ENCODE measurements at regions not wholly inside any gene's neighbourhood (a gene's known extent, or its start where the extent isn't known, plus 50 kb on each side); places are given as distances from the start of the nearest gene placed in this dataset.
A peak's percentile ranks its signal among the peaks of the same experiment; 100 is the strongest.

DNA sequence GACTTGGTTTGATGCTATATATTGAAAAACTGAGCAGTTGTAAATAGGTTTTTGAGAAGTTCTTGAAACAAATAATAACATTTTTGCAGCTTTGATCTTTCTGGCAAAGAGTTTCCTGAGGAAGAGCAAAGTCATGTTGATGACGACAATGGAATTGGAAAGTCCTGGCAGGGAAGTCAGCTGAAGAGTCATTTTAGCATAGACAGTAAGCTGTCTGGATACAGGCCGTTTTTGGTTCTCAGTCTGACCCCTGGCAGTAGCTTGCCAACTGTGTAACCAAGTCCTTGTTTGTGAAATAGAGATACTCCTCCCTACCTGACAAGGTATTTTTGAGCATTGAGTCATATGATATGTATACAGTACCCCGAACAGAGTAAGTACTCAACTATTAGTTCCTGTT, 193.3 kb downstream of the C11orf91 start:
- Histone ChIP-seq H3K9me3 (ENCODE audit: control insufficient read depth, low read depth, low read length) (no peaks in the 10 kb centered on the region), H3K27me3 (ENCODE audit: control insufficient read depth, insufficient read depth, low read length) (no peaks in the 10 kb centered on the region), H3K4me1 (ENCODE audit: control insufficient read depth, insufficient read depth, low read length) (no peaks in the 10 kb centered on the region), H3K27ac (ENCODE audit: low read length) (no peak overlapping the region), H3K36me3 (ENCODE audit: control insufficient read depth, insufficient read depth, low read length) (no peaks in the 10 kb centered on the region), H3K4me3 (ENCODE audit: low read length) (no peak overlapping the region)
- WGBS (ENCODE audit: insufficient coverage, low lambda C conversion rate), result 100% methylated on average over 1 of the region's 3 CpGs
- no peak for DNase-seq

DNA sequence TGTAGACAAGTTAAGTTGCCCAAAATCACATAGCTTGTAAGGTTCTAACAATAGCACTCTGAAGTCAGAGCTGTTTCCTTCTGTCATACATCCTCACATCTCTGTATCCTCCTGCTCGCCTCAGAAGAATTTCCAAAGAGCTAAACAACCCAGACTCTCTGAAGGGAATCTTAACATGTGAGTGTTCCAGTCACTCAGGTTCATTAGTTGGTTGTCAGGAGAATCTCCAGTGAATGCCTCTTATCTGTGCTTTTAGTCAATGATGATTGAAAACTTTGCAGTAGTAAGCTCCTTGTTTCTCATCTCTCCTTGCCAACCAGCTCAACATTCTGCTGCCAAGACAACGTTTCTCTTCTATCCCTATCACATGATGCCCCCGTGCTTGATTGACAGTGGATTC, 195.5 kb downstream of the C11orf91 start:
- Histone ChIP-seq H3K9me3 (ENCODE audit: control insufficient read depth, low read depth, low read length) (no peaks in the 10 kb centered on the region), H3K4me1 (ENCODE audit: control insufficient read depth, insufficient read depth, low read length) (no peaks in the 10 kb centered on the region), H3K36me3 (ENCODE audit: control insufficient read depth, insufficient read depth, low read length) (no peaks in the 10 kb centered on the region), H3K27me3 (ENCODE audit: control insufficient read depth, insufficient read depth, low read length) (no peaks in the 10 kb centered on the region), H3K4me3 (ENCODE audit: low read length) (no peak overlapping the region), H3K27ac (ENCODE audit: low read length) (no peak overlapping the region)
- DNase-seq, result no peak
- 20% methylated on average over 2 of the region's 3 CpGs for WGBS (ENCODE audit: insufficient coverage, low lambda C conversion rate)

DNA sequence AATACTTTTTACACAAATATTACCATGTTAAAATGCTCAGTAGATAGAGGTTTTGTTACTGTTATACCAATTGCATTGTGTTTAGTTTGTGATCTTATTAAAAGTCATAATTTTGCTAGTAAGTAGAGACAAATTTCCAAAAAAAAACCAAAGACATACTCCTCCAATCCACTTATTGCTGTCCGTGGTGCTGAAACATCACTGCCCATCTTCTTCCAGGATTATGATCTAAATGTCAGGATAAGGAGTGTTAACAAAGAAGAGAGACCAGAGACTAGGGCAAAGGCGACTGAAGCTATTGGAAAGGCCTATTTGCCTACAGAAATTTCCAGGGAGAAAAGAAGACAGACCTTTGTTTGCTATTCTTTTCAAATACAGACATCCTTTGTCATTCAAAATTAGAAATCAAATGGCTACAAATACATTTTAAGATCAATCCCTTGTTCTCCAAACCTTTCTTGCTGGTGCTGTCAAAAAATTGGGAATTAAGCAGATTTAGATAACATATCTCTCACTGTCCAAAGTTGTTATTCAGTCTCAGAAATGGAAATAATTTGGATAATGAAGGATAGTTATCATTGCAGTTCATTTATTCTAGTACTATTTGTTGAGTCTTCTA, 199.7 kb downstream of the C11orf91 start:
- WGBS (ENCODE audit: insufficient coverage, low lambda C conversion rate), result no CpG with 5 or more reads among the region's 2 CpGs
- H3K9me3 ChIP-seq (ENCODE audit: control insufficient read depth, low read depth, low read length), result no peaks in the 10 kb centered on the region
- no peaks in the 10 kb centered on the region for H3K36me3 ChIP-seq (ENCODE audit: control insufficient read depth, insufficient read depth, low read length)
- no peak overlapping the region for H3K27ac ChIP-seq (ENCODE audit: low read length)
- H3K4me3 ChIP-seq (ENCODE audit: low read length), result no peak overlapping the region
- no peaks in the 10 kb centered on the region for H3K4me1 ChIP-seq (ENCODE audit: control insufficient read depth, insufficient read depth, low read length)
- H3K27me3 ChIP-seq (ENCODE audit: control insufficient read depth, insufficient read depth, low read length), result no peaks in the 10 kb centered on the region
- DNase-seq, result no peak

DNA sequence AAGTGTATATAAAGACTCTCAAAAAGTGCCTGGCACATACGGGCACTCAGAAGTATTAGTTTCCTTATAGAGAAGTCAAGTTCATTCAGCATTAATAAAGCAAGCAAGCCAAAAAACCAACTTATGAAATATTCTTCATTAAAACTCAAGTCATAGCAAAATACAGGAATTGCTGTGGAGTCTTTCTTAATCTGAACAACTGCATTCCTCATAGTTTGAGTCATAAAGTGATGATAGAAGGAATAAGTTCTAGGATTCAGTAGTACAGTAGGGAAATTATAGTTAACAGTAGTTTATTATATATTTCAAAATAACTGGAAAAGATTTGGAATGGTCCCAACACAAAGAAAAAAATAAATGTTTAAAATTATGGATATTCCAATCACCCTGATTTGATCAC, 200.3 kb downstream of the C11orf91 start:
- H3K4me1 ChIP-seq (ENCODE audit: control insufficient read depth, insufficient read depth, low read length), result no peaks in the 10 kb centered on the region
- H3K9me3 ChIP-seq (ENCODE audit: control insufficient read depth, low read depth, low read length), result no peaks in the 10 kb centered on the region
- no peak overlapping the region for H3K4me3 ChIP-seq (ENCODE audit: low read length)
- 100% methylated on average over 1 of the region's 1 CpG for WGBS (ENCODE audit: insufficient coverage, low lambda C conversion rate)
- no peak for DNase-seq
- H3K27me3 ChIP-seq (ENCODE audit: control insufficient read depth, insufficient read depth, low read length), result no peaks in the 10 kb centered on the region
- no peaks in the 10 kb centered on the region for H3K36me3 ChIP-seq (ENCODE audit: control insufficient read depth, insufficient read depth, low read length)
- no peak overlapping the region for H3K27ac ChIP-seq (ENCODE audit: low read length)

DNA sequence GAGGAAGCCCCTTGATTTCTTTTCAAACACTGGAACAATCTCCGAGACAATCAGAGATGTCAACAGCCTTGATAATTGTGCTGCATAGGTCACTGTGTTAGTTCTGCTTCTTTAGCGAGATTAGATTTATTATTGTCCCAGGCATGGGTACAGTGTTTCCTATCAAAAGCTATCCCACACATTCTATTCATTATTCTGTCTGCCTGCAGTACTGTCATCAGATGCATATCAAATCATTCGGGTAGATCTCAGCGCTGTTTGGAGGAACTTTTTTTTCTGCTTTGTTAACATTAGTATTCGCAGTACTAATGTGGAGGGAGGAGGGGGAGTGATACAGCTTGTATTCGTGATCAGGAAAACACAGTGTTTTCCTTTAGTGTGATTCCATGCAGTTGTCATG, 208.0 kb downstream of the C11orf91 start:
- H3K4me3 ChIP-seq (ENCODE audit: low read length), result no peak overlapping the region
- H3K27me3 ChIP-seq (ENCODE audit: control insufficient read depth, insufficient read depth, low read length), result no peaks in the 10 kb centered on the region
- no peaks in the 10 kb centered on the region for H3K4me1 ChIP-seq (ENCODE audit: control insufficient read depth, insufficient read depth, low read length)
- WGBS (ENCODE audit: insufficient coverage, low lambda C conversion rate), result 20% methylated on average over 1 of the region's 6 CpGs
- no peaks in the 10 kb centered on the region for H3K36me3 ChIP-seq (ENCODE audit: control insufficient read depth, insufficient read depth, low read length)
- no peak overlapping the region for H3K27ac ChIP-seq (ENCODE audit: low read length)
- DNase-seq, result no peak
- H3K9me3 ChIP-seq (ENCODE audit: control insufficient read depth, low read depth, low read length), result no peaks in the 10 kb centered on the region

DNA sequence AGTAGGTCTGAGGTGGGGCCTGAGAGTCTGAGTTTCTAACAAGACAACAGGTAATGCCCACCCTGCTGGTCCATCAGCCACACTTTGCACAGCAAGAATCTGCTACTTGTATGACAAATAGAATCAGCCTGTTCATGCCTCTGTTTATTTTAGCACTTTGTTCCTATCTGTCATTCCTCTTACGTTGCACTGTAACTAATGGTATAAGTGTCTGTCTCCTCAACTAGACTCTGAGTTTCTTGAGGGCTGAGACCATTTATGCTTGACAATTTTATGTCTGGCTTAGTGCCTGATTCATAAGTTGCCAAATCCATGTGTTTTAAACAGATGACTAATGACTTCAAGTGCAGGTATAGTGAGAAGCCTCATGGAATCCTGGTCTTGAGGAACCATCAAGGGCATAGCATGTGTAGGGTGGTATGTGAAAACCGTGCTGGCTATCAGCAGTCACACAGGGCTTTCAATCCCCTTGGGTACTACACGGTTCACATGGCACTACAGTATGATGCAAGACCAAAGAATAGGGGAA, 209.7 kb downstream of the C11orf91 start:
- Histone ChIP-seq H3K4me3 (ENCODE audit: low read length) (no peak overlapping the region), H3K27me3 (ENCODE audit: control insufficient read depth, insufficient read depth, low read length) (no peaks in the 10 kb centered on the region), H3K27ac (ENCODE audit: low read length) (no peak overlapping the region), H3K4me1 (ENCODE audit: control insufficient read depth, insufficient read depth, low read length) (no peaks in the 10 kb centered on the region), H3K36me3 (ENCODE audit: control insufficient read depth, insufficient read depth, low read length) (no peaks in the 10 kb centered on the region), H3K9me3 (ENCODE audit: control insufficient read depth, low read depth, low read length) (no peaks in the 10 kb centered on the region)
- 33% methylated on average over 1 of the region's 3 CpGs for WGBS (ENCODE audit: insufficient coverage, low lambda C conversion rate)
- DNase-seq, result no peak

DNA sequence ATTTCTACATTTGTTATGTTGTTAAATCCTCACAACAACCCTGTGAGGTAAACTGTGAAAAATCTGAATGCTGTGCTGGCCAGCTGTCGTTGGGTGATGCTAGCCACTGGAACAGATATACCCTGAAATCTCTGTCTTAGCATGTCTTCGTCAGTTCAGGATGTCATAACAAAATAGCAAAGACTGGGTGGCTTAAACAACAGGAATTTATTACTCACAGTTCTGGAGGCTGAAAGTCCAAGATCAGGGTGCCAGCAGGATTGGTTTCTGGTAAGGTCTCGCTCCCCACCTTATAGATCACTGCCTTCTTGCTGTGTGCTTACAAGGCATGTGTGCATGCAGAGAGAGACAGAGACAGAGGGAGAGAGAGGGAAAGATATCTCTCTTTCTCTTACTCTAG, 211.7 kb downstream of the C11orf91 start:
- no peaks in the 10 kb centered on the region for H3K9me3 ChIP-seq (ENCODE audit: control insufficient read depth, low read depth, low read length)
- no peak overlapping the region for H3K4me3 ChIP-seq (ENCODE audit: low read length)
- H3K27me3 ChIP-seq (ENCODE audit: control insufficient read depth, insufficient read depth, low read length), result no peaks in the 10 kb centered on the region
- H3K36me3 ChIP-seq (ENCODE audit: control insufficient read depth, insufficient read depth, low read length), result no peaks in the 10 kb centered on the region
- H3K27ac ChIP-seq (ENCODE audit: low read length), result no peak overlapping the region
- H3K4me1 ChIP-seq (ENCODE audit: control insufficient read depth, insufficient read depth, low read length), result no peaks in the 10 kb centered on the region
- no CpG with 5 or more reads among the region's 3 CpGs for WGBS (ENCODE audit: insufficient coverage, low lambda C conversion rate)
- DNase-seq, result no peak

DNA sequence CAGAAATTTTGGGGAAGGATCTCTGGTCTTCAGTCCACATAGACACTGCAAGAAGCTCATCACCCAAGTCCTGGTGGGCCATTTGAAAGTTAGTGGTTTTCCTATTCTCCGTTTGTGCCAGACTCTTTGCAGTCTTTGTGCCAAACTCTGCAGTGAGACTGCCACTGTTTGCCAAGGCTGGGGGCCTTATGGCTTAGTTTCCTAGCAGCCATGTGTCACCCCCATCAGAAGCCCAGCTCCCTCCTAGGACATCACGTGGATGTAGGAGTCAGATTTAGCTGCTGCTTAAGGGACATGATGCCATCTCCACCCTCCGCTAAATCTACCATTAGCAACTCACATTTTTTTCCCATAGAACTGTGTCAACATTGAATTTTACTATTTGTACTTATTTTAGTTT, 220.0 kb downstream of the C11orf91 start:
- Histone ChIP-seq H3K27me3 (ENCODE audit: control insufficient read depth, insufficient read depth, low read length) (no peaks in the 10 kb centered on the region), H3K4me1 (ENCODE audit: control insufficient read depth, insufficient read depth, low read length) (peaks cover 14% of the 10 kb centered on the region), H3K27ac (ENCODE audit: low read length) (no peak overlapping the region), H3K4me3 (ENCODE audit: low read length) (no peak overlapping the region), H3K36me3 (ENCODE audit: control insufficient read depth, insufficient read depth, low read length) (no peaks in the 10 kb centered on the region), H3K9me3 (ENCODE audit: control insufficient read depth, low read depth, low read length) (no peaks in the 10 kb centered on the region)
- no peak for DNase-seq
- no CpG with 5 or more reads among the region's 3 CpGs for WGBS (ENCODE audit: insufficient coverage, low lambda C conversion rate)

DNA sequence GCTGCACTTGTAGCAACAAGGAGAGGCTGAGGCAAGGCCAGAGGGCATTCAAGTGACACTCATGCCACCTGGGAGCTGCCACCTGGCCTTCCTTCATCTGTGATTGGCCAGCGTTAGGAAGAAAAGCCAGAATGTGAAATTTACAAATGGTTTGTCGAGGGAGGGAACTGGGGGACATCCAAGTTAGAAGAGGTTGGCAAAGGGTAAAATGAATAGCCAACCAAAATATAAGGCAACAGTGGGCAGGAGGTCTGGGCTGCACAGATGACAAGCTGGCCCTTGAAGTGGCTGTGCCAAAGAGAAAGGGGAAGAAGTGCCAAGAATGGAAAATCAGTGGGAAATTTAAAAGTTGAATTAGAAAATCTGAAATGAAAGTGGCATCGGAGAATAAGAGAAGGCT, 221.4 kb downstream of the C11orf91 start:
- 100% methylated on average over 1 of the region's 3 CpGs for WGBS (ENCODE audit: insufficient coverage, low lambda C conversion rate)
- DNase-seq, result no peak
- H3K4me3 ChIP-seq (ENCODE audit: low read length), result no peak overlapping the region
- no peaks in the 10 kb centered on the region for H3K27me3 ChIP-seq (ENCODE audit: control insufficient read depth, insufficient read depth, low read length)
- H3K36me3 ChIP-seq (ENCODE audit: control insufficient read depth, insufficient read depth, low read length), result no peaks in the 10 kb centered on the region
- no peaks in the 10 kb centered on the region for H3K9me3 ChIP-seq (ENCODE audit: control insufficient read depth, low read depth, low read length)
- peaks cover 14% of the 10 kb centered on the region for H3K4me1 ChIP-seq (ENCODE audit: control insufficient read depth, insufficient read depth, low read length)
- H3K27ac ChIP-seq (ENCODE audit: low read length), result no peak overlapping the region

DNA sequence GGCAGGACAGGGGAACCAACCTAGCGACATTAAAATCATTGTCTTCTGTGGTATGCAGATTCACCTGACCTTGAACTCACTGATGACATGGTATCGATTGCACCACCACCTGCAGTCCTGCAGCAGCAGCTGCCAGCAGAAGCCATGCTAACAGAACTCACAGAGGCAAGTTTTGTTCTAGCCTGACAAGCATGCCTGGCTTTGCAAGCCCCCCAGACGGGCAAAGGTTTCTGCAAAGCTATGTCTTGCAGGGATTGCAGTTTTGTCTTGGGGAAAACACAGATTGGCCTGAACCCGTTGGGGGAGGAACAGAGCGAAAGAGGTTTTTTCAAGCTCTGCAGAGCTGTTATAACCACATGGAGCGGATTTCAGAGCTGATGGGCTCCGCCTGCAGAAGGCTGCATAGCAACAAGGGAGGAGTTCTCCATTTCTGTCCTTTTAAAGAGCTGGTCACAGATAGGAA, 221.0 kb downstream of the HIPK3 start:
- peak; percentile 23 to 50 for DNase-seq
- Histone ChIP-seq H3K9me3 (ENCODE audit: control insufficient read depth, low read depth, low read length) (no peaks in the 10 kb centered on the region), H3K4me3 (ENCODE audit: low read length) (no peak overlapping the region), H3K27me3 (ENCODE audit: control insufficient read depth, insufficient read depth, low read length) (no peaks in the 10 kb centered on the region), H3K27ac (ENCODE audit: low read length) (no peak overlapping the region), H3K36me3 (ENCODE audit: control insufficient read depth, insufficient read depth, low read length) (no peaks in the 10 kb centered on the region), H3K4me1 (ENCODE audit: control insufficient read depth, insufficient read depth, low read length) (peaks cover 14% of the 10 kb centered on the region)
- WGBS (ENCODE audit: insufficient coverage, low lambda C conversion rate), result no CpG with 5 or more reads among the region's 7 CpGs

DNA sequence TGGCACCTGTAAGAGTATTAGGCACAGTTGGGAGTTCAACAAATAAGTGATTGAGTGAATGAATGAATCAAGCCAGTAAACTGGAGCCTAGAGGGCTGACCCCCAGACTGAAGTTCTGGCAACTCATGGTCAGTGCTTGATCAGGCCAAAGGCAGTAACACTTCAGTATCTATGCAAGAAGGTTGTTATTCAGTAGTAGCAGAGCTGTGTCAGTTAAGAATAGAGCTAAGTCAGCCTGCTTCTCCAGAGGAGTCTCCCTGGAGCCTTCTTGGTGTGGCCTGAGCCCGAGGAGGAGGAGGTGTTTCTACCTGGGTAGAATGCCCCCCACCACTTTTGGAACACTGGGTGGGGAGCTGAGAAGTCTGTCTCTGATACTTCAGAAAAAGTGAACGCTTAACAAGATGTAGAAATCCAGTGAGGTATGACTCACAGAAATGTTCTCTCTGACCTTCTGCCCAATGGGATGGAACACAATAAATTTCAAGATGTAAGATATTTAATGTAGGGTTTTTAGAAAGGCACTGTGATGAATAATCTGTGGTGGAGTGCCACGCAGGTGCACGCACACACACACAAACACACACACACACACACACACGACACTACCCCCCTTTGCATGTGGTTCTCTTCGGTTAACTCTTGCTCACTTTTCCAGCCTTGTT, 219.9 kb downstream of the HIPK3 start:
- 92% methylated on average over 2 of the region's 6 CpGs for WGBS (ENCODE audit: insufficient coverage, low lambda C conversion rate)

More for the DNA sequence above, 219.9 kb downstream of the HIPK3 start:
- Histone ChIP-seq H3K27me3 (ENCODE audit: control insufficient read depth, insufficient read depth, low read length) (no peaks in the 10 kb centered on the region), H3K36me3 (ENCODE audit: control insufficient read depth, insufficient read depth, low read length) (no peaks in the 10 kb centered on the region), H3K9me3 (ENCODE audit: control insufficient read depth, low read depth, low read length) (no peaks in the 10 kb centered on the region), H3K27ac (ENCODE audit: low read length) (no peak overlapping the region), H3K4me3 (ENCODE audit: low read length) (no peak overlapping the region), H3K4me1 (ENCODE audit: control insufficient read depth, insufficient read depth, low read length) (peaks cover 14% of the 10 kb centered on the region)
- no peak for DNase-seq

Data from large intestine (tissue), 3 donors.